WERI-Rb-1 (cell line): ENCODE measurements at regions not wholly inside any gene's neighbourhood (a gene's known extent, or its start where the extent isn't known, plus 50 kb on each side); places are given as distances from the start of the nearest gene placed in this dataset.
"Not testable (repeated sequence)": the region's sequence is repeated elsewhere in the genome, so short reads cannot be mapped to it uniquely, and the experiment has no call there.

Experiments used
- DNase-seq: peaks from one replicate; pipeline ENCODE4 v3.0.0-alpha.2; 2020
- H3K27ac ChIP-seq: fragments of 250-450 bp; sonication (Bioruptor Pico); 2 replicates; pipeline ENCODE4 v1.5.1; 2020; ENCODE audit warnings: mild to moderate bottlenecking, moderate library complexity
- H3K27me3 ChIP-seq: fragments of 250-450 bp; sonication (Bioruptor Pico); 2 replicates; pipeline ENCODE4 v1.5.1; 2021; ENCODE audit warnings: mild to moderate bottlenecking, low read depth, moderate library complexity; ENCODE audit not compliant: insufficient read depth, severe bottlenecking
- H3K36me3 ChIP-seq: fragments of 250-450 bp; sonication (Bioruptor Pico); 2 replicates; pipeline ENCODE4 v1.5.1; 2020; ENCODE audit warnings: mild to moderate bottlenecking, moderate library complexity
- H3K4me3 ChIP-seq: 2 replicates; pipeline ENCODE4 v1.5.1; 2011; ENCODE audit warnings: low read depth, mild to moderate bottlenecking, control low read depth, low read length
- H3K9me3 ChIP-seq: fragments of 250-450 bp; sonication (Bioruptor Pico); 2 replicates; pipeline ENCODE4 v1.5.1; 2021; ENCODE audit warnings: mild to moderate bottlenecking, moderate library complexity; ENCODE audit not compliant: severe bottlenecking
- TF ChIP-seq, protein P1 (sequence below): IDR thresholded peaks from 2 replicates; pipeline ENCODE4 v1.5.1; 2011; ENCODE audit warnings: low read depth, mild to moderate bottlenecking, control low read depth, inconsistent platforms, low read length

DNA sequence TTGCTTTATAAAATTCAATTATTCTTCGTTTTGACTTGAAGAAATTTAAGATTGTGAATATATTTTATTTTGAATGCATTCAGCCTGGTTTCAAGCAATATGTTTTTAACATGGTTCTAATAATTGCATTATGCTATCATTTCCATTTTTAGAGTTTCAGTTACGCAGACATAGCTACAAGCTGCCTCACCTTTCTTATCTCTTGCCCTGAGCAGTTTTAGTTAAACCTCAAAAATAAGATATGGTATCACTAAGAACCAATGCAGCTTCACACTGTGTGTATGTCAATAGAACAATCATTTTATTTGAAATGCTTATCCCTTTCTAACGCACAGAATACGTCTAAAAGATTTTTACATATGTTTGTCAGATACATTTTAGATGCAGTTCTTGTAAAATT, 632.6 kb upstream of the KCND2 start:
- Histone ChIP-seq H3K27ac (no peak overlapping the region), H3K9me3 (no peaks in the 10 kb centered on the region), H3K27me3 (no peaks in the 10 kb centered on the region), H3K36me3 (no peaks in the 10 kb centered on the region), H3K4me3 (no peak overlapping the region)
- TF ChIP-seq, protein P1, sequence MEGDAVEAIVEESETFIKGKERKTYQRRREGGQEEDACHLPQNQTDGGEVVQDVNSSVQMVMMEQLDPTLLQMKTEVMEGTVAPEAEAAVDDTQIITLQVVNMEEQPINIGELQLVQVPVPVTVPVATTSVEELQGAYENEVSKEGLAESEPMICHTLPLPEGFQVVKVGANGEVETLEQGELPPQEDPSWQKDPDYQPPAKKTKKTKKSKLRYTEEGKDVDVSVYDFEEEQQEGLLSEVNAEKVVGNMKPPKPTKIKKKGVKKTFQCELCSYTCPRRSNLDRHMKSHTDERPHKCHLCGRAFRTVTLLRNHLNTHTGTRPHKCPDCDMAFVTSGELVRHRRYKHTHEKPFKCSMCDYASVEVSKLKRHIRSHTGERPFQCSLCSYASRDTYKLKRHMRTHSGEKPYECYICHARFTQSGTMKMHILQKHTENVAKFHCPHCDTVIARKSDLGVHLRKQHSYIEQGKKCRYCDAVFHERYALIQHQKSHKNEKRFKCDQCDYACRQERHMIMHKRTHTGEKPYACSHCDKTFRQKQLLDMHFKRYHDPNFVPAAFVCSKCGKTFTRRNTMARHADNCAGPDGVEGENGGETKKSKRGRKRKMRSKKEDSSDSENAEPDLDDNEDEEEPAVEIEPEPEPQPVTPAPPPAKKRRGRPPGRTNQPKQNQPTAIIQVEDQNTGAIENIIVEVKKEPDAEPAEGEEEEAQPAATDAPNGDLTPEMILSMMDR, result no peak
- no peak for DNase-seq

DNA sequence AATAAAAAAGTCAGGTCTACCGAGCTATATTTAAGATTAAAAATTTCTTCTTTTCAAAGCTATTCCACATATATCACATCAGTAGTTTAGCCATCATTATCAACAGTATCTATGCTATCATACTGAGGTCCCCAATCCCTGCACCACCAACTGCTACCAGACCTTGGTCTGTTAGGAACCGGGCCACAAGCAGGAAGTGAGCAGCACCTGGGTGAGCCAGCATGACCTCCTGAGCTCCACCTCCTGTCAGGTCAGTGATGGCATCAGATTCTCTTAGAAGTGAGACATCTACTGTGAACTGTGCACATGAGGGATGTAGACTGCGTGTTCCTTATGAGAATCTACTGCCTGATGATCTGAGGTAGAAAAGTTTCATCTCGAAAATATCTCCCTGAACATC, 632.1 kb upstream of the KCND2 start:
- Histone ChIP-seq H3K27me3 (no peaks in the 10 kb centered on the region), H3K4me3 (no peak overlapping the region), H3K9me3 (no peaks in the 10 kb centered on the region), H3K27ac (no peak overlapping the region), H3K36me3 (no peaks in the 10 kb centered on the region)
- TF ChIP-seq, protein P1, result no peak
- DNase-seq, result no peak

DNA sequence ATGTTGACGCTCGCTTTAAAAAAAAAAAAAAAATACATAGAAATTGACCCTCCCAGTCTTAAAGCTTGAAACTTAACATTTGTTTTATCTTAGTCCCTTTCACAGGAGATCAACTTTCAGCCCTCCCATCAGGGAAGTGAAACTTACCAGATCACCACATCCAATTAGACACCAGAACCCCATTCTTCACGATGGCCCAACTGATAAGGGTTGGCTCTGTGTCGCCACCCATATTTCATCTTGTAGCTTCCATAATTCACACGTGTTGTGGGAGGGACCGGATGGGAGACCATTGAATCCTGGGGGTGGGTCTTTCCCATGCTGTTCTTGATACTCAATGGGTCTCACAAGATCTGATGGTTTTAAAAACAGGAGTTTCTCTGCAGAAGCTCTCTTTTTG, 629.4 kb upstream of the KCND2 start:
- no peak for DNase-seq
- no peaks in the 10 kb centered on the region for H3K27me3 ChIP-seq
- H3K27ac ChIP-seq, result no peak overlapping the region
- TF ChIP-seq, protein P1, result no peak
- H3K9me3 ChIP-seq, result no peaks in the 10 kb centered on the region
- H3K36me3 ChIP-seq, result no peaks in the 10 kb centered on the region
- no peak overlapping the region for H3K4me3 ChIP-seq

DNA sequence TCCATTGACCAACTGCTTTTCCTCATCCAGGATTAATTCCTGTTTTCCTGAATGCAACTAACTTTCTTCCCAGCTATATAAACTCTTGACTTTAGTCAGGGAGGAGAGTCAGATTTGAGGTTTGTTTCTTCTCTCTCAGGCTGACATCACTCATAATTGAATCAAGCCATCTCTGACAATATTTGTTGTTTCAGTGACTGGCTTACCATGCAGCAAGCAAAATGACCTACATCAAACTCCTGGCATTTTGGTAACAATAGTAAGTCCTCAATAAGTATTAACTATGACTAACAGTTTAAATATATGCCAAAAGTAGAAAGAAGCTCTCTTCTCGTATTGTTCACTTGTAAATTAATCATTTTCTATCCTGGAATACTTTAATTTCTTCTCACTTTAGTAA, 625.7 kb upstream of the KCND2 start:
- no peaks in the 10 kb centered on the region for H3K36me3 ChIP-seq
- H3K27ac ChIP-seq, result no peak overlapping the region
- TF ChIP-seq, protein P1, result no peak
- no peak overlapping the region for H3K4me3 ChIP-seq
- no peaks in the 10 kb centered on the region for H3K9me3 ChIP-seq
- DNase-seq, result no peak
- H3K27me3 ChIP-seq, result no peaks in the 10 kb centered on the region

DNA sequence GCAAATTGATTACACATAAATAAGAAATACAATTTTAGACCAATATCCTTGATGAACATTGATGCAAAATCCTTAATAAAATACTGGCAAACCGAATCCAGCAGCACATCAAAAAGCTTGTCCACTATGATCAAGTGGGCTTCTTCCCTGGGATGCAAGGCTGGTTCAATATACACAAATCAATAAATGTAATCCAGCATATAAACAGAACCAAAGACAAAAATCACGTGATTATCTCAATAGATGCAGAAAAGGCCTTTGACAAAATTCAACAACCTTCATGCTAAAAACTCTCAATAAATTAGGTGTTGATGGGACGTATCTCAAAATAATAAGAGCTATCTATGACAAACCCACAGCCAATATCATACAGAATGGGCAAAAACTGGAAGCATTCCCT, 624.2 kb upstream of the KCND2 start:
- H3K36me3 ChIP-seq, DNase-seq, H3K4me3 ChIP-seq, H3K9me3 ChIP-seq, H3K27ac ChIP-seq, H3K27me3 ChIP-seq: not testable (repeated sequence)

DNA sequence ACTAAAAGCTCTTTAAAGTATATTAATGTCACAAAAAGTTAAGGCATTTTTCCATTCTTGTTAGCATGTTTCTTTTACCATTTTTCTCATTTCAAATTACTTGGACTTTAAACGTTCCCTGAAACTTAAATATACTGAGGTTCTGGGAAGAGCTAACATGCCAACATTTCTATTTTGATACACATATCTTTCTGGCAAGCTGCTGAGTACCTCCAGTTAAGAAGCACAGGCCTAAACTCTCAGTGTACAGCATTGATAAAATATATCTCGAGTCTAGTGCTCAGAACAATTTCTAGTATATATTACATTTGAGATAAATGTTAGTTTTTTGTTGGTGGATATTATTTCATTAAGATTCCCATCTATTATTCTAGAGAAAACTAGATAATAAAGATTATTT, 612.9 kb upstream of the KCND2 start:
- TF ChIP-seq, protein P1, result no peak
- no peak overlapping the region for H3K27ac ChIP-seq
- H3K4me3 ChIP-seq, result no peak overlapping the region
- DNase-seq, result no peak
- H3K27me3 ChIP-seq, result no peaks in the 10 kb centered on the region
- H3K9me3 ChIP-seq, result no peaks in the 10 kb centered on the region
- no peaks in the 10 kb centered on the region for H3K36me3 ChIP-seq
